Kidney epithelial cell (primary cell): ENCODE measurements at regions not wholly inside any gene's neighbourhood (a gene's known extent, or its start where the extent isn't known, plus 50 kb on each side); places are given as distances from the start of the nearest gene placed in this dataset.
"Not testable (repeated sequence)": the region's sequence is repeated elsewhere in the genome, so short reads cannot be mapped to it uniquely, and the experiment has no call there.

Experiments used
- DNase-seq: peaks from one replicate; pipeline ENCODE4 v3.0.0-alpha.2; 2010; ENCODE audit warnings: low read depth
- H3K27me3 ChIP-seq: 2 replicates; pipeline ENCODE4 v1.6.0; 2011; ENCODE audit warnings: low read length; ENCODE audit not compliant: control insufficient read depth, insufficient read depth
- H3K36me3 ChIP-seq: 2 replicates; pipeline ENCODE4 v1.5.1; 2011; ENCODE audit warnings: low read length; ENCODE audit not compliant: control insufficient read depth, insufficient read depth
- H3K4me3 ChIP-seq: 2 replicates; pipeline ENCODE4 v1.5.1; 2011; ENCODE audit warnings: low read depth, mild to moderate bottlenecking, control low read depth, low read length
- CTCF ChIP-seq: IDR thresholded peaks from 2 replicates; pipeline ENCODE4 v1.5.1; 2011; ENCODE audit warnings: mild to moderate bottlenecking, moderate library complexity, low read length, control low read depth, inconsistent platforms; ENCODE audit not compliant: insufficient read depth, poor library complexity, severe bottlenecking

- no peak for DNase-seq
- no peaks in the 10 kb centered on the region for H3K36me3 ChIP-seq
- no peak for TF ChIP-seq CTCF
- no peaks in the 10 kb centered on the region for H3K27me3 ChIP-seq
- H3K4me3 ChIP-seq, result no peak overlapping the region
Measured at GRCh38 chr5:86686046-86686445, 68.3 kb downstream of the COX7C start.

- no peaks in the 10 kb centered on the region for H3K36me3 ChIP-seq
- no peak for TF ChIP-seq CTCF
- H3K4me3 ChIP-seq, result no peak overlapping the region
- H3K27me3 ChIP-seq, result no peaks in the 10 kb centered on the region
- DNase-seq, result peak; percentile 35
Measured at GRCh38 chr5:86688406-86688805, 70.7 kb downstream of the COX7C start.

- no peaks in the 10 kb centered on the region for H3K27me3 ChIP-seq
- H3K4me3 ChIP-seq, result no peak overlapping the region
- TF ChIP-seq CTCF, result no peak
- DNase-seq, result no peak
- no peaks in the 10 kb centered on the region for H3K36me3 ChIP-seq
Measured at GRCh38 chr5:86689103-86689729, 71.5 kb downstream of the COX7C start.

GRCh38 chr5:86709157-86709881 is 91.6 kb downstream of the COX7C start:
- no peak for TF ChIP-seq CTCF

GRCh38 chr5:86716121-86716520 is 98.4 kb downstream of the COX7C start:
- Histone ChIP-seq H3K36me3 (no peaks in the 10 kb centered on the region), H3K27me3 (peaks cover 2% of the 10 kb centered on the region), H3K4me3 (no peak overlapping the region)
- no peak for DNase-seq
- no peak for TF ChIP-seq CTCF

More at GRCh38 chr5:86709157-86709881, 91.6 kb downstream of the COX7C start:
- Histone ChIP-seq H3K4me3 (no peak overlapping the region), H3K27me3 (no peaks in the 10 kb centered on the region), H3K36me3 (no peaks in the 10 kb centered on the region)
- DNase-seq, result no peak

GRCh38 chr5:86731319-86732117 is 113.8 kb downstream of the COX7C start:
- H3K4me3 ChIP-seq, H3K27me3 ChIP-seq, DNase-seq, H3K36me3 ChIP-seq: not testable (repeated sequence)
